ENCODE measurements at regions not wholly inside any gene's neighbourhood (a gene's known extent, or its start where the extent isn't known, plus 50 kb on each side); places are given as distances from the start of the nearest gene placed in this dataset.

DNA sequence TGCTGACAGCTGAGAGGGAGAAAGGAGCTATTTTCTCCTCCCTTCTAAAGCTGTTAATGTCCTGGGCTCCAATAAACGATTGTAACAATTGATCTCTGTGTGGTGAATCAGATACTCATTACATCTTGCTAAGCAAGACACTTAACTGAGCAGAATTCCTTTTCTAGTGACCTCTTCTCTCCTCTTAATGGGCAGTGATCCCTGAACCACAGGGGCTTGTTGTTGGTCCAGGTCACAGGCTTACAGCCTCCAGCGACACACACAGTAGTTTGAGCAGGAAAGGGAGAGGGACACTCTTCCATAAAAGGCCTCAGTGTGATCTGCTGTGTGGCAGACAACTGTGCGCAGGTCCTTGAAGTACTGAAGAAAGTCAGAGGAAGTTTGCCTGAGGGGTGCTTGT, 58.5 kb upstream of the MYO10 start:
- TF ChIP-seq, protein P1, sequence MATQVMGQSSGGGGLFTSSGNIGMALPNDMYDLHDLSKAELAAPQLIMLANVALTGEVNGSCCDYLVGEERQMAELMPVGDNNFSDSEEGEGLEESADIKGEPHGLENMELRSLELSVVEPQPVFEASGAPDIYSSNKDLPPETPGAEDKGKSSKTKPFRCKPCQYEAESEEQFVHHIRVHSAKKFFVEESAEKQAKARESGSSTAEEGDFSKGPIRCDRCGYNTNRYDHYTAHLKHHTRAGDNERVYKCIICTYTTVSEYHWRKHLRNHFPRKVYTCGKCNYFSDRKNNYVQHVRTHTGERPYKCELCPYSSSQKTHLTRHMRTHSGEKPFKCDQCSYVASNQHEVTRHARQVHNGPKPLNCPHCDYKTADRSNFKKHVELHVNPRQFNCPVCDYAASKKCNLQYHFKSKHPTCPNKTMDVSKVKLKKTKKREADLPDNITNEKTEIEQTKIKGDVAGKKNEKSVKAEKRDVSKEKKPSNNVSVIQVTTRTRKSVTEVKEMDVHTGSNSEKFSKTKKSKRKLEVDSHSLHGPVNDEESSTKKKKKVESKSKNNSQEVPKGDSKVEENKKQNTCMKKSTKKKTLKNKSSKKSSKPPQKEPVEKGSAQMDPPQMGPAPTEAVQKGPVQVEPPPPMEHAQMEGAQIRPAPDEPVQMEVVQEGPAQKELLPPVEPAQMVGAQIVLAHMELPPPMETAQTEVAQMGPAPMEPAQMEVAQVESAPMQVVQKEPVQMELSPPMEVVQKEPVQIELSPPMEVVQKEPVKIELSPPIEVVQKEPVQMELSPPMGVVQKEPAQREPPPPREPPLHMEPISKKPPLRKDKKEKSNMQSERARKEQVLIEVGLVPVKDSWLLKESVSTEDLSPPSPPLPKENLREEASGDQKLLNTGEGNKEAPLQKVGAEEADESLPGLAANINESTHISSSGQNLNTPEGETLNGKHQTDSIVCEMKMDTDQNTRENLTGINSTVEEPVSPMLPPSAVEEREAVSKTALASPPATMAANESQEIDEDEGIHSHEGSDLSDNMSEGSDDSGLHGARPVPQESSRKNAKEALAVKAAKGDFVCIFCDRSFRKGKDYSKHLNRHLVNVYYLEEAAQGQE (IDR thresholded peaks at IDR 0.05; ENCODE audit: low read depth): no peak
- TF ChIP-seq TAF1 (IDR thresholded peaks at IDR 0.05; ENCODE audit: low read depth): no peak

DNA sequence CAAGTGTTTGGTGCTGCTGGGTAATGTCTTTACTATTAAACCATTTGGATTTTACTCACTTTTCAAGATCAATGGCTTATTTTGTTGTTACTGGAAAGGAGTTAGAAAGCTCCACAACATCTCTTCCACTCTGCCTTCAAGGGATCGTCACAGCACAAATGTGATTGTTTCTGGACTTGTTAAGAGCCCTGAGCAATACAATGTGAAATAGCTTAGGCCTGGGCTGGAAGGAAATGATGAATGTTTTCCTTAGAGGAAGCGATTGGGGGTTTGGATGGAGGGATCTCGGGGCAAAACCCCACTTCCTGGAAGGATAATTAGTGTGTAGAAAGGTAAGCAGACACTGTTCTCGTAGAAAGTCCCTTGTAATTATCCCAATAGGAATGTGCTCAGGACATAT, 59.3 kb upstream of the MYO10 start:
- no peak for TF ChIP-seq CREB1 (IDR thresholded peaks at IDR 0.05; ENCODE audit: low read depth)
- no peak for TF ChIP-seq NFIC (IDR thresholded peaks at IDR 0.05)
- TF ChIP-seq FOXM1 (IDR thresholded peaks at IDR 0.05; ENCODE audit: borderline replicate concordance, low read depth): no peak
- no peak for TF ChIP-seq EP300 (IDR thresholded peaks at IDR 0.05; ENCODE audit: borderline replicate concordance)
- TF ChIP-seq EGR1 (IDR thresholded peaks at IDR 0.05): no peak
- no peak for TF ChIP-seq YY1 (IDR thresholded peaks at IDR 0.05; ENCODE audit: low read depth)
- TF ChIP-seq, protein P2, sequence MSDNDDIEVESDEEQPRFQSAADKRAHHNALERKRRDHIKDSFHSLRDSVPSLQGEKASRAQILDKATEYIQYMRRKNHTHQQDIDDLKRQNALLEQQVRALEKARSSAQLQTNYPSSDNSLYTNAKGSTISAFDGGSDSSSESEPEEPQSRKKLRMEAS (IDR thresholded peaks at IDR 0.05): no peak
- no peak for TF ChIP-seq TCF12 (IDR thresholded peaks at IDR 0.05; ENCODE audit: low read depth)
- TF ChIP-seq CEBPB (IDR thresholded peaks at IDR 0.05): no peak
- no peak for TF ChIP-seq ZBTB7A (IDR thresholded peaks at IDR 0.05; ENCODE audit: low read depth)
- TF ChIP-seq TAF1 (IDR thresholded peaks at IDR 0.05; ENCODE audit: low read depth): no peak
- TF ChIP-seq, protein P3, sequence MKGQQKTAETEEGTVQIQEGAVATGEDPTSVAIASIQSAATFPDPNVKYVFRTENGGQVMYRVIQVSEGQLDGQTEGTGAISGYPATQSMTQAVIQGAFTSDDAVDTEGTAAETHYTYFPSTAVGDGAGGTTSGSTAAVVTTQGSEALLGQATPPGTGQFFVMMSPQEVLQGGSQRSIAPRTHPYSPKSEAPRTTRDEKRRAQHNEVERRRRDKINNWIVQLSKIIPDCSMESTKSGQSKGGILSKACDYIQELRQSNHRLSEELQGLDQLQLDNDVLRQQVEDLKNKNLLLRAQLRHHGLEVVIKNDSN (IDR thresholded peaks at IDR 0.05): no peak

DNA sequence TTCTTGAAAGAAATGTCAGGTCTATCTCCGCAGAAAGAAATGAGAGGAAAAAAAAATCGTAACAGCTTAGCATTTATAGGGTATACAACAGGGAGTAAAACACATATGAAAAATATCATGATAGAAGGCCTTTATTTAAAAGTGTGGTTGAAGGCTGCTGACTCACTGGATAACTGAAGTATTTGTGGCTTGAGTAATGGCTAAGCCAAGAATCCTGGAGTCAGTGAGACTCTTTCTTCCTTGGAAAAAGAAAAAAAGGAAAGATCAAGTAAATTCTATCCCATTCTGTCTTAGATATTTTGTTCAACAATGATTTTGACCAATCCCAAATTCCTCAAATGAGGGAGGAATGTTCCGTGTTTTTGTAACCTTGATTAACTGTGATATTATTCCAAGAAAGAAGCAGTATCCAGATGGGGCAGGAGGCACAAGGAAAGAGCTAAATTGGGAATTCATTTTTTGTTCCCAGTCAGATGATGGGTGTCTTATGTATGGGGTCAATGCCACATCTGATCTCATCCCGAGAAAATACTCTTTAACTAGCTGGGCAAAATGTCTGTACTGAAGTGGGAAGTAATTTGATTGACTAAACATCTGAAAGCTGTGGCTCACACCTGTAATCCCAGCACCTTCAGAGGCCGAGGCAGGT, 64.3 kb upstream of the MYO10 start:
- TF ChIP-seq TAF1 (IDR thresholded peaks at IDR 0.05; ENCODE audit: low read depth) (no peak), NFIC (IDR thresholded peaks at IDR 0.05) (no peak), RAD21 (IDR thresholded peaks at IDR 0.05; ENCODE audit: low read depth) (no peak), TEAD4 (IDR thresholded peaks at IDR 0.05) (0 out of 2 replicates have a peak, but pooled peaks have one; percentile 20), TCF12 (IDR thresholded peaks at IDR 0.05; ENCODE audit: low read depth) (no peak), ZBTB7A (IDR thresholded peaks at IDR 0.05; ENCODE audit: low read depth) (no peak), EP300 (IDR thresholded peaks at IDR 0.05; ENCODE audit: borderline replicate concordance) (no peak)
- TF ChIP-seq, protein P1 (IDR thresholded peaks at IDR 0.05; ENCODE audit: low read depth): no peak

DNA sequence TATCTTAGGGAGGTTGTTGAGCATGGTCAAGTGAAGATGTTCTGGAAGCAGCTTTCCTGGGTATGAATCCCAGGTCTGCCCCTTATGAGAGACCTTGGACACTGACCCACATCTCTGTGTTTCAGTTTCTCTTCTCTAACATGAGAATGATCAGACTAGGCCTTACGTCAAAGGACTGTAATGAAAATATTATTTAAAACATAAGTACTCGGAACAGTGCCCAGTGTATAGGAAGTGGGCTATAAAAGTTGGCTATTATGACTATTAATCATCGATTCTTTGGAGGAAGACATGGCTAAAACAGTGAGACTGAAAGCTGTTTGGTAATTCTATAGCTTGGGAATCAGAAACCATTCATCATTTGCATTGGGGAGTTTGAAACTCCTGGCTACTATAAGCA, 65.3 kb upstream of the MYO10 start:
- TF ChIP-seq EGR1 (IDR thresholded peaks at IDR 0.05) (no peak), CREB1 (IDR thresholded peaks at IDR 0.05; ENCODE audit: low read depth) (no peak), ZBTB7A (IDR thresholded peaks at IDR 0.05; ENCODE audit: low read depth) (no peak)

DNA sequence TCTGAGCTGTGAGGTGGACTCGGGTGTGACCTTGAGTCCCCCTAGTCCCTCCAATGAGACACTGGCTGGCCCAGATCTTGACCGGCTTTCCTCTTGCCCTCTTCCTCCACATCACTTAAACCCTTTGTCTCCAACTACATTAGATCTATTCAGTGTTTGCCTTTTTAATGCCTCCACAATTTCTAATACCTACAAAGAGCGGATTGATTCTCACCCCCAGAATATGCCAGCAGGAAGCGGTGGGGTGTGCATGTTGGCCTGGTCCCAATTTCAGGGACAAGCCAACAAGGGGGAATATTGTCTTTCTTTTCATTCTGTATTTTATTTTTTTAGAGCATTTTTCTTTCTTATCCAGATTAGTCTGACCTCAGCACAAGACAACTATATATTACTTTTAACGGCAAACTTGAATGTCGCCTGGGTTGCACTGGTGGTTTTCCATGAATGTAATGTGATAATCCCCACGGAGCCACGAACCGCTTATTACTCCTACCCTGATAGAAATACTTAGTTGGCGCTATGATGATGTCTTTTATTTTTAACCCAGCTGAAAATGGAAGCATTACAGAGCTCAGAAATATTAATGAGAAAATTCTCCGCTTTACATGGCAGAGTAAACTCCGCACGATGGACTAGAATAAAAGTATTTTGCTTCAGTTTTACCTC, 68.5 kb upstream of the MYO10 start:
- TF ChIP-seq, protein P3 (IDR thresholded peaks at IDR 0.05): no peak
- TF ChIP-seq ZBTB7A (IDR thresholded peaks at IDR 0.05; ENCODE audit: low read depth): no peak
- TF ChIP-seq NFIC (IDR thresholded peaks at IDR 0.05): no peak
- no peak for TF ChIP-seq TCF12 (IDR thresholded peaks at IDR 0.05; ENCODE audit: low read depth)
- no peak for TF ChIP-seq EGR1 (IDR thresholded peaks at IDR 0.05)
- no peak for TF ChIP-seq YY1 (IDR thresholded peaks at IDR 0.05; ENCODE audit: low read depth)
- TF ChIP-seq, protein P1 (IDR thresholded peaks at IDR 0.05; ENCODE audit: low read depth): no peak
- TF ChIP-seq, protein P2 (IDR thresholded peaks at IDR 0.05): no peak
- no peak for TF ChIP-seq CEBPB (IDR thresholded peaks at IDR 0.05)
- no peak for TF ChIP-seq TAF1 (IDR thresholded peaks at IDR 0.05; ENCODE audit: low read depth)
- TF ChIP-seq RAD21 (IDR thresholded peaks at IDR 0.05; ENCODE audit: low read depth): no peak
- TF ChIP-seq TEAD4 (IDR thresholded peaks at IDR 0.05): no peak
- TF ChIP-seq FOXM1 (IDR thresholded peaks at IDR 0.05; ENCODE audit: borderline replicate concordance, low read depth): no peak
- no peak for TF ChIP-seq EP300 (IDR thresholded peaks at IDR 0.05; ENCODE audit: borderline replicate concordance)
- no peak for TF ChIP-seq CREB1 (IDR thresholded peaks at IDR 0.05; ENCODE audit: low read depth)

Data from Ishikawa (cell line).